ENCODE measurements at regions not wholly inside any gene's neighbourhood (a gene's known extent, or its start where the extent isn't known, plus 50 kb on each side); places are given as distances from the start of the nearest gene placed in this dataset.

DNA sequence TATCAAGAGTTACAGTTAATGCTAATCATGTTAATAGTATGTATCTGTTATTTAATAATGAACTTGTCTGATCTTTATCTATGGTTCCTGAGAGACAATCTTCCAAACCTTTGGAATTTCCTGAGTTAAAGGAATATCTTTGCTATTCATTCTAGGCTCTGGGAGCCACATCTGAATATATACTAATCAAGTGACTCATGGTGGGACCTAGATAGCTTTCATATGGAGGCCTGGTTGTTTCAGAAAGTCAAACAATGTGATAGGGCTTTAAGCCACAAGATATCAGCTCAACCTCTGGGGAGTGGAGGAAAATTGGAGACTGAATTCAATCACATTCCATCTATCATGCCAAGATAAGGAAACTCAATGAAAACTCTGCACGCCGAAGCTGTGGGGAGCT lies 746.4 kb downstream of the TNS3 start:
- intact Hi-C loops (cut with DNase I; ENCODE audit: low total_unique reads): no loop called here

GRCh38 chr7:46834921-46835320 lies 747.0 kb downstream of the TNS3 start:
- TF ChIP-seq CTCF (IDR thresholded peaks at IDR 0.05) (no peak), POLR2A (IDR thresholded peaks at IDR 0.05) (no peak)
- intact Hi-C loops (cut with DNase I; ENCODE audit: low total_unique reads): no loop called here

More for the DNA sequence above, 746.4 kb downstream of the TNS3 start:
- Histone ChIP-seq H3K27me3 (no peaks in the 10 kb centered on the region), H3K27ac (no peak overlapping the region), H3K4me1 (no peaks in the 10 kb centered on the region), H3K9me3 (no peaks in the 10 kb centered on the region), H3K4me3 (no peak overlapping the region), H3K36me3 (no peaks in the 10 kb centered on the region)
- TF ChIP-seq POLR2A (IDR thresholded peaks at IDR 0.05): no peak
- no peak for DNase-seq

DNA sequence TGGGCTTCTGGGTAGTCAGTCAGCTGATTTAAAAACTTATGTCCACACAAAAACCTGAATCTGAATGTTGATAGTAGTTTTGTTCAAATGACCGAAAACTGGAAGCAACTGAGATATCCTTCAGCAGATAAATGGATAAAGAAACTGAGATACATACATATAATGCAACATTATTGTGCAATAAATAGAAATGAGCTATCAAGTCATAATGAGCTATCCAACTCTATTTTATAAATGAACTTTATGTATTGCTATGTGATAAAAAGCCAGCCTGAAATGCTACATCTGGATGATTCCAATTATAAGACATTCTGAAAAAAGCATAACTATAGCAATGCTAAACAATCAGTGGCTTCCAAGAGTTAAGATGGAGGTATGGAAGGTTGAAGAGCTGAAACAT lies 748.7 kb downstream of the TNS3 start:
- no peak for TF ChIP-seq CTCF (IDR thresholded peaks at IDR 0.05)
- Histone ChIP-seq H3K36me3 (no peaks in the 10 kb centered on the region), H3K27ac (no peak overlapping the region), H3K4me3 (no peak overlapping the region), H3K9me3 (no peaks in the 10 kb centered on the region), H3K4me1 (no peaks in the 10 kb centered on the region), H3K27me3 (no peaks in the 10 kb centered on the region)
- DNase-seq: no peak
- intact Hi-C loops (cut with DNase I; ENCODE audit: low total_unique reads): no loop called here

More at GRCh38 chr7:46834921-46835320, 747.0 kb downstream of the TNS3 start:
- no peaks in the 10 kb centered on the region for H3K9me3 ChIP-seq
- H3K4me1 ChIP-seq: no peaks in the 10 kb centered on the region
- no peak overlapping the region for H3K27ac ChIP-seq
- H3K36me3 ChIP-seq: no peaks in the 10 kb centered on the region
- no peaks in the 10 kb centered on the region for H3K27me3 ChIP-seq
- DNase-seq: no peak
- H3K4me3 ChIP-seq: no peak overlapping the region

GRCh38 chr7:46832136-46832535 lies 749.8 kb downstream of the TNS3 start:
- no peak for TF ChIP-seq POLR2A (IDR thresholded peaks at IDR 0.05)
- TF ChIP-seq CTCF (IDR thresholded peaks at IDR 0.05): no peak
- Histone ChIP-seq H3K4me3 (no peak overlapping the region), H3K27ac (no peak overlapping the region), H3K4me1 (no peaks in the 10 kb centered on the region), H3K27me3 (no peaks in the 10 kb centered on the region), H3K9me3 (peaks cover 0 to 6% of the 10 kb centered on the region in 2 donors), H3K36me3 (no peaks in the 10 kb centered on the region)
- DNase-seq: no peak
- intact Hi-C loops (cut with DNase I; ENCODE audit: low total_unique reads): no loop called here

DNA sequence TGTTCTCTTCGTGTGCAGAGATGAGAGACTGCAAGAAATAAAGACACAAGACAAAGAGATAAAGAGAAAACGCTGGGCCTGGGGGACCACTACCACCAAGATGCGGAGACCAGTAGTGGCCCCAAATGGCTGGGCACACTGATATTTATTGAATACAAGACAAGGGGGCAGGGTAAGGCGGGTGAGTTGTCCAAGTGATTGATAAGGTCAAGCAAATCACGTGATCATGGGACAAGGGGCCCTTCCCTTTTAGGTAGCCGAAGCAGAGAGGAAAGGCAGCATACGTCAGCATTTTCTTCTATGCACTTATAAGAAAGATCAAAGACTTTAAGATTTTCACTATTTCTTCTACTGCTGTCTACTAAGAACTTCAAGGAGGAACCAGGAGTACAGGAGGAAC lies 762.1 kb downstream of the TNS3 start:
- H3K27me3 ChIP-seq: no peaks in the 10 kb centered on the region
- no peak overlapping the region for H3K4me3 ChIP-seq
- no peaks in the 10 kb centered on the region for H3K9me3 ChIP-seq
- no peak for TF ChIP-seq CTCF (IDR thresholded peaks at IDR 0.05)
- no peak for TF ChIP-seq POLR2A (IDR thresholded peaks at IDR 0.05)
- no peaks in the 10 kb centered on the region for H3K36me3 ChIP-seq
- no peak for DNase-seq
- no peak overlapping the region for H3K27ac ChIP-seq
- H3K4me1 ChIP-seq: no peaks in the 10 kb centered on the region
- intact Hi-C loops (cut with DNase I; ENCODE audit: low total_unique reads): no loop called here
